ENCODE measurements at regions not wholly inside any gene's neighbourhood (a gene's known extent, or its start where the extent isn't known, plus 50 kb on each side); places are given as distances from the start of the nearest gene placed in this dataset.

DNA sequence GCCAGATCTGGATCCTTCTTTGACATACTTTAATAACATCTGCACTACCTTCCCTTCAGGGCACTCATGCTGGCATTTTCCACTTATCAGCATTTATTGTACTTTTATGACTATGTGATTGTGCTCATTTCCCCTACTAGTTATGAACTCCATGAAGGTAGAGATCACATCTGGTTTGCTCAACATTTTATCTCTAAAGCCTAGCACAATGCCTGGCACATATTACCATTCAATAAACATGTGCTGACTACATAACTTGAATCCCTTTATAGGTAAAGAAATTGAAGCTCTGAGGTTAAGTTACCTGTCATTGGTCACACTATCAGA is 221.2 kb downstream of the HHIPL2 start:
- no peaks in the 10 kb centered on the region for H4K20me1 ChIP-seq (ENCODE audit: insufficient read depth)

DNA sequence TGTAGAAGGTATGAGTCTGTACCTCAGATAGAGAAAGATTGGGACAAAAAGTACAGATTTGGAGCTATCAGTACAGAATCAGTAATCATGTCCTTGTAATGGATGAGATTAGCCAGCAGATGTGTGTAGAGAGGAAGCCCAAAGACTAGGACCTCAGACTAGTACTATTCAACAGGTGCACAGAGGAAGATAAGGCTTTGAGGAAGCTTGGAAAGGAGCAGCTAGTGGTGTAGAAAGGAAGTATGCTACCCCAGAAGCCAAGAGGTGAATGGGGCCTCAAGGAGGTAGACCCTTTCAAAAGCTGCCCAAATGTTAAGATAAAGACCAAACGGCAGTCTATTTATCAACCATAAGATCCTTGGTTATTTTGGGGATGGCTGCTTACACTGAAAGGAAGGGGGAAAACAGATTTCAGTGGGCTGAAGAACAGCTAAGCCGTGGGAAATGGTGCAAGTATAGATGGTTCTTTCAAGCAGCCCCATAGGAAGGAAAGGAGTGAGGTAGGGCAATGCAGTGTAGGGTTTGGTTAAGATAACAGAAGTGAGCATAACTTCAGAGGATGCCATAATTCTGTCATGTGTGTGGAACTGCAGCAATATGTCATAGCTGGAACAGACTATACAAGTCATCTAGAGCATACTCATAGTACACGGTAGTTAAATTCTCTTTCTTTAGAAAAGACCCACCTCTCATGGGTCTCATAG is 221.7 kb downstream of the HHIPL2 start:
- H3K27ac ChIP-seq: no peak overlapping the region
- H3K9ac ChIP-seq: no peak overlapping the region
- no peak overlapping the region for H2AFZ ChIP-seq (ENCODE audit: low read depth)
- no peaks in the 10 kb centered on the region for H3K36me3 ChIP-seq (ENCODE audit: insufficient read depth)
- no peak overlapping the region for H3K4me2 ChIP-seq
- no peaks in the 10 kb centered on the region for H3K79me2 ChIP-seq (ENCODE audit: insufficient read depth, low read depth)
- H4K20me1 ChIP-seq (ENCODE audit: insufficient read depth): no peaks in the 10 kb centered on the region
- H3K27me3 ChIP-seq (ENCODE audit: insufficient read depth, low read depth): no peaks in the 10 kb centered on the region
- H3K4me1 ChIP-seq (ENCODE audit: low read depth, poor library complexity, severe bottlenecking): peaks cover 4% of the 10 kb centered on the region
- no peak overlapping the region for H3K4me3 ChIP-seq (IDR thresholded peaks at IDR 0.05; ENCODE audit: insufficient read depth, low read depth, low read length)
- TF ChIP-seq, protein P1, sequence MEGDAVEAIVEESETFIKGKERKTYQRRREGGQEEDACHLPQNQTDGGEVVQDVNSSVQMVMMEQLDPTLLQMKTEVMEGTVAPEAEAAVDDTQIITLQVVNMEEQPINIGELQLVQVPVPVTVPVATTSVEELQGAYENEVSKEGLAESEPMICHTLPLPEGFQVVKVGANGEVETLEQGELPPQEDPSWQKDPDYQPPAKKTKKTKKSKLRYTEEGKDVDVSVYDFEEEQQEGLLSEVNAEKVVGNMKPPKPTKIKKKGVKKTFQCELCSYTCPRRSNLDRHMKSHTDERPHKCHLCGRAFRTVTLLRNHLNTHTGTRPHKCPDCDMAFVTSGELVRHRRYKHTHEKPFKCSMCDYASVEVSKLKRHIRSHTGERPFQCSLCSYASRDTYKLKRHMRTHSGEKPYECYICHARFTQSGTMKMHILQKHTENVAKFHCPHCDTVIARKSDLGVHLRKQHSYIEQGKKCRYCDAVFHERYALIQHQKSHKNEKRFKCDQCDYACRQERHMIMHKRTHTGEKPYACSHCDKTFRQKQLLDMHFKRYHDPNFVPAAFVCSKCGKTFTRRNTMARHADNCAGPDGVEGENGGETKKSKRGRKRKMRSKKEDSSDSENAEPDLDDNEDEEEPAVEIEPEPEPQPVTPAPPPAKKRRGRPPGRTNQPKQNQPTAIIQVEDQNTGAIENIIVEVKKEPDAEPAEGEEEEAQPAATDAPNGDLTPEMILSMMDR (conservative IDR thresholded peaks at IDR 0.05; ENCODE audit: low read depth, low read length): no peak

More for the DNA sequence above, 221.2 kb downstream of the HHIPL2 start:
- Histone ChIP-seq H3K27ac (no peak overlapping the region), H3K79me2 (ENCODE audit: insufficient read depth, low read depth) (no peaks in the 10 kb centered on the region), H3K4me3 (IDR thresholded peaks at IDR 0.05; ENCODE audit: insufficient read depth, low read depth, low read length) (no peak overlapping the region), H3K4me1 (ENCODE audit: low read depth, poor library complexity, severe bottlenecking) (peaks cover 4% of the 10 kb centered on the region), H3K4me2 (no peak overlapping the region), H3K9ac (no peak overlapping the region), H2AFZ (ENCODE audit: low read depth) (no peak overlapping the region), H3K36me3 (ENCODE audit: insufficient read depth) (no peaks in the 10 kb centered on the region), H3K27me3 (ENCODE audit: insufficient read depth, low read depth) (no peaks in the 10 kb centered on the region)
- TF ChIP-seq, protein P1 (conservative IDR thresholded peaks at IDR 0.05; ENCODE audit: low read depth, low read length): no peak

DNA sequence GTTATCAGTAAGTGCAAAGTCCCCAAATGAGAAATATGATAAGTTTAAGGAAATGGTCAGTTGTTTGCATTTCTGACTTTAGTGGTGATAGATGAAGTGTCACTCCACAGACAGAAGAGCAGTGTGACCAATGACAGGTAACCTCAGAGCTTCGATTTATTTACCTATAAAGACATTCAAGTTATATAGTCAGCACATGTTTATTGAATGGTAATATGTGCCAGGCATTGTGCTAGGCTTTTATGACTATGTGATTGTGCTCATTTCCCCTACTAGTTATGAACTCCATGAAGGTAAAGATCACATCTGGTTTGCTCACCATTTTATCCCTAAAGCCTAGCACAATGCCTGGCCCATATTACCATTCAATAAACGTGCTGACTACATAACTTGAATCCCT is 222.4 kb downstream of the HHIPL2 start:
- TF ChIP-seq, protein P1 (conservative IDR thresholded peaks at IDR 0.05; ENCODE audit: low read depth, low read length): no peak
- Histone ChIP-seq H3K9ac (no peak overlapping the region), H3K4me1 (ENCODE audit: low read depth, poor library complexity, severe bottlenecking) (peaks cover 4% of the 10 kb centered on the region), H3K27me3 (ENCODE audit: insufficient read depth, low read depth) (no peaks in the 10 kb centered on the region), H3K27ac (no peak overlapping the region), H4K20me1 (ENCODE audit: insufficient read depth) (no peaks in the 10 kb centered on the region), H3K36me3 (ENCODE audit: insufficient read depth) (no peaks in the 10 kb centered on the region), H2AFZ (ENCODE audit: low read depth) (no peak overlapping the region), H3K4me2 (no peak overlapping the region), H3K79me2 (ENCODE audit: insufficient read depth, low read depth) (no peaks in the 10 kb centered on the region), H3K4me3 (IDR thresholded peaks at IDR 0.05; ENCODE audit: insufficient read depth, low read depth, low read length) (no peak overlapping the region)

DNA sequence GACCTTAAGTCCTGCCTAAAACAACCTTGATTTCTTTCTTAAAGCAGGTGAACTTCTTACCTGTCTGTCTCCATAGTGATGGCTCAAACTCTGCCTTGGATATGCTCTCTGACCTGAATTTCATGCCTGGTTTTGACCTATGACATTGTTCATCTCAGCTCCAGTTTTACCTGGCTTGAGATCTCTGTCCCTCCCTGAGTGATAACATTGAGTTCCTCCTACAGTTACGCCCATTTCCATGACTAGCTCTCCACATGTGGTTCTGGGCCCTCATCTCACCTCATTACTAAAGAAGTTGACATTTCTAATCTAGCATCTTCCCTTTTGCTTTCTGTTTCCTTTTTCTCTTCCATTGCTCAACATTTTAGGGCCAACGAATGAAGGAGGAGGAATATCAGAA is 233.1 kb downstream of the HHIPL2 start:
- Histone ChIP-seq H3K4me1 (ENCODE audit: low read depth, poor library complexity, severe bottlenecking) (no peaks in the 10 kb centered on the region), H3K4me3 (IDR thresholded peaks at IDR 0.05; ENCODE audit: insufficient read depth, low read depth, low read length) (no peak overlapping the region), H3K79me2 (ENCODE audit: insufficient read depth, low read depth) (no peaks in the 10 kb centered on the region), H3K9ac (no peak overlapping the region), H3K27me3 (ENCODE audit: insufficient read depth, low read depth) (no peaks in the 10 kb centered on the region), H3K27ac (no peak overlapping the region), H3K4me2 (no peak overlapping the region), H3K36me3 (ENCODE audit: insufficient read depth) (no peaks in the 10 kb centered on the region), H2AFZ (ENCODE audit: low read depth) (no peak overlapping the region), H4K20me1 (ENCODE audit: insufficient read depth) (no peaks in the 10 kb centered on the region)
- TF ChIP-seq, protein P1 (conservative IDR thresholded peaks at IDR 0.05; ENCODE audit: low read depth, low read length): no peak

All from KMS-11 (cell line).